ENCODE measurements at regions not wholly inside any gene's neighbourhood (a gene's known extent, or its start where the extent isn't known, plus 50 kb on each side); places are given as distances from the start of the nearest gene placed in this dataset.

DNA sequence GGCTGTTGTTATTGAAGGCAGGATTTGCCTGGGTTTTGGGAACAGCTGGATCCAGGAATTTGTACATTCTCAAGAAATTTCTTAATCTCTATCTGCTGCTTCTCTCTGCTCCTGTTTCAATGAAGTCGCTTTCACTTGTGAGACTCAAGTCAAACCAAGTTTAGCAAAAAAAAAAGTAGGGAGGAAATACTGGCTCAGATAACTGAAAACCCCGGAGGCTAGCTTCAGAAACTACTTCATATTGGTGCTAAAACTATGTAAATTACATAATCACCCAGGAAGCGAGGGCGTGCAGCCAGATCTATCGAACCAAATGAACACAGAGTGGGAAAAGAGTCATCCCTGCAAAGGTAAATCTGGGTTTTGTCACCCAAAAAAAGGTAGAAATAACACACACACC, 68.3 kb upstream of the FICD start:
- H3K27me3 ChIP-seq (ENCODE audit: control insufficient read depth, insufficient read depth, low read length), result no peaks in the 10 kb centered on the region
- TF ChIP-seq CTCF (IDR thresholded peaks at IDR 0.05; ENCODE audit: insufficient read depth, low read length, severe bottlenecking), result no peak
- FAIRE-seq, result no peak

DNA sequence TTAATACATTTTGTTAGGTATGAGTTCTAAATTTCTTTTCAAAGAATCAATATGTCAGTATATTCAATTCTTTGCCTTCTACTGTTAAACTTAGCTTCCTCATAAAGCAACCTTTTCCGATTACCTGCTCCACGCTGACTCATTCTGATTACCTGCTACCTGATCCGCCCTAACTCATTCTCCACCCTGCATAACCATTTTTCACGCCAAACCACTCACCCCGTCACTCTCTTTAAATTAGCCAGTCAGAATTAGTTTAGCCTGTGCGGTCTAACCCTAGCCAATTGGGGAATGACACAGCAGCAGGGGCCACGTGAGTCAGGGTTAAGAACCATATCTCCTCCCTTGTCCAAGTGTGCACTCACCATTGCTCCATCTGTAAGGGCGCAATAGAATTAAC, 72.2 kb upstream of the FICD start:
- no peak for FAIRE-seq

More for the DNA sequence above, 68.3 kb upstream of the FICD start:
- no peaks in the 10 kb centered on the region for H3K36me3 ChIP-seq (ENCODE audit: control insufficient read depth, insufficient read depth, low read length)
- no peak overlapping the region for H3K4me3 ChIP-seq (ENCODE audit: low read depth, low read length)
- DNase-seq (ENCODE audit: low read depth), result peak; percentile 75

DNA sequence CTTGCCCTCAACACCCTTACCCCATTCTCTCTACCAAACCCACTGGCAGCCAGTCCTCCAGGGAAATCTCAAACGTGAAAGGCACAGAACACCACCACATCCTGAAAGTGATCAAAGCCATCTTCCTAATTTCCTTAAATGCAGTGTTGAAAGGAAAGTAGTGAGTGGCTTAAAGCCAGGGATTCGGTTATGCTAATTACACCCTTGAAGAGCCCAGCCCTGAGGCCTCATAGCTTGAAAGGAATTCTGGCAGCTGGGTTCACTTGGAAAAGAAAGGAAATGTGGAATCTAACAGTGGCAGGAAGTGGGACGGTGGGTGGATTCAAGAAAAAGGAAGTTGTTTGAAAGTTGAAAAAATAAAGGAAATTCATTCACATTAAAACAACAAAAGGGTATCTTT, 73.0 kb upstream of the FICD start:
- Histone ChIP-seq H3K27me3 (ENCODE audit: control insufficient read depth, insufficient read depth, low read length) (no peaks in the 10 kb centered on the region), H3K36me3 (ENCODE audit: control insufficient read depth, insufficient read depth, low read length) (no peaks in the 10 kb centered on the region), H3K4me3 (ENCODE audit: low read depth, low read length) (no peak overlapping the region)
- DNase-seq (ENCODE audit: low read depth) (no peak), FAIRE-seq (no peak)
- TF ChIP-seq CTCF (IDR thresholded peaks at IDR 0.05; ENCODE audit: insufficient read depth, low read length, severe bottlenecking), result no peak

More for the DNA sequence above, 72.2 kb upstream of the FICD start:
- no peak for DNase-seq (ENCODE audit: low read depth)
- TF ChIP-seq CTCF (IDR thresholded peaks at IDR 0.05; ENCODE audit: insufficient read depth, low read length, severe bottlenecking), result no peak
- H3K4me3 ChIP-seq (ENCODE audit: low read depth, low read length), result no peak overlapping the region
- H3K36me3 ChIP-seq (ENCODE audit: control insufficient read depth, insufficient read depth, low read length), result no peaks in the 10 kb centered on the region
- no peaks in the 10 kb centered on the region for H3K27me3 ChIP-seq (ENCODE audit: control insufficient read depth, insufficient read depth, low read length)

DNA sequence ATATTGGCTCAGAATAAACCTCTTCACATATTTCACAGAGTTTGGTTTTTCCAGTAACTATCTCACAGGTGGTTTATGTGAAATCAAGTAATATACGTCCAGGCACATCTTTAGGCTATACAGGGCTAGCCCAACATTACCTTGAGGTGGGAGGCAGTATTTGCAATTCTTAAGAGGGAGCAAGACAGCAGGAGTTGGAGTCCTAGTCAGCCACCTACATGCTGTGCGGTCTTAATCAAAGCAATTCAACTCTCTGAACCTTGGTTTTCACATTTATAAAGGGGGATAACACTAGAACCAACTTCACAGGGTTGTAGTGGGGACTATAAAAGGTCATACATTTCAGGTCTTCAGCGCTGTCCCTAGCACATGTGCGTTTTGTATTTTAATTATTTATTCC, 73.5 kb upstream of the FICD start:
- Histone ChIP-seq H3K36me3 (ENCODE audit: control insufficient read depth, insufficient read depth, low read length) (no peaks in the 10 kb centered on the region), H3K4me3 (ENCODE audit: low read depth, low read length) (no peak overlapping the region), H3K27me3 (ENCODE audit: control insufficient read depth, insufficient read depth, low read length) (no peaks in the 10 kb centered on the region)
- DNase-seq (ENCODE audit: low read depth) (no peak), FAIRE-seq (no peak)
- no peak for TF ChIP-seq CTCF (IDR thresholded peaks at IDR 0.05; ENCODE audit: insufficient read depth, low read length, severe bottlenecking)

- no peak for DNase-seq (ENCODE audit: low read depth)
- Histone ChIP-seq H3K36me3 (ENCODE audit: control insufficient read depth, insufficient read depth, low read length) (no peaks in the 10 kb centered on the region), H3K27me3 (ENCODE audit: control insufficient read depth, insufficient read depth, low read length) (no peaks in the 10 kb centered on the region), H3K4me3 (ENCODE audit: low read depth, low read length) (no peak overlapping the region)
- no peak for FAIRE-seq
- TF ChIP-seq CTCF (IDR thresholded peaks at IDR 0.05; ENCODE audit: insufficient read depth, low read length, severe bottlenecking), result no peak
These were observed 74.3 kb upstream of the FICD start for GRCh38 chr12:108440736-108441135.

GRCh38 chr12:108438667-108439066, 76.4 kb upstream of the FICD start:
- no peak for FAIRE-seq
- TF ChIP-seq CTCF (IDR thresholded peaks at IDR 0.05; ENCODE audit: insufficient read depth, low read length, severe bottlenecking), result no peak
- H3K4me3 ChIP-seq (ENCODE audit: low read depth, low read length), result no peak overlapping the region
- no peaks in the 10 kb centered on the region for H3K27me3 ChIP-seq (ENCODE audit: control insufficient read depth, insufficient read depth, low read length)
- no peaks in the 10 kb centered on the region for H3K36me3 ChIP-seq (ENCODE audit: control insufficient read depth, insufficient read depth, low read length)
- DNase-seq (ENCODE audit: low read depth), result no peak
